Neural progenitor cell (in vitro differentiated cells): ENCODE measurements at regions not wholly inside any gene's neighbourhood (a gene's known extent, or its start where the extent isn't known, plus 50 kb on each side); places are given as distances from the start of the nearest gene placed in this dataset.

Source experiments
- EZH2 ChIP-seq: fragments of 200-600 bp; sonication (generic); IDR thresholded peaks from 2 replicates; pipeline ENCODE4 v1.6.1; 2017; ENCODE audit warnings: antibody characterized with exemption, mild to moderate bottlenecking, moderate library complexity
- TF ChIP-seq, protein P1 (sequence below): fragments of 200-600 bp; sonication (generic); IDR thresholded peaks from 2 replicates; pipeline ENCODE4 v1.5.1; 2017; ENCODE audit warnings: antibody characterized with exemption, mild to moderate bottlenecking

DNA sequence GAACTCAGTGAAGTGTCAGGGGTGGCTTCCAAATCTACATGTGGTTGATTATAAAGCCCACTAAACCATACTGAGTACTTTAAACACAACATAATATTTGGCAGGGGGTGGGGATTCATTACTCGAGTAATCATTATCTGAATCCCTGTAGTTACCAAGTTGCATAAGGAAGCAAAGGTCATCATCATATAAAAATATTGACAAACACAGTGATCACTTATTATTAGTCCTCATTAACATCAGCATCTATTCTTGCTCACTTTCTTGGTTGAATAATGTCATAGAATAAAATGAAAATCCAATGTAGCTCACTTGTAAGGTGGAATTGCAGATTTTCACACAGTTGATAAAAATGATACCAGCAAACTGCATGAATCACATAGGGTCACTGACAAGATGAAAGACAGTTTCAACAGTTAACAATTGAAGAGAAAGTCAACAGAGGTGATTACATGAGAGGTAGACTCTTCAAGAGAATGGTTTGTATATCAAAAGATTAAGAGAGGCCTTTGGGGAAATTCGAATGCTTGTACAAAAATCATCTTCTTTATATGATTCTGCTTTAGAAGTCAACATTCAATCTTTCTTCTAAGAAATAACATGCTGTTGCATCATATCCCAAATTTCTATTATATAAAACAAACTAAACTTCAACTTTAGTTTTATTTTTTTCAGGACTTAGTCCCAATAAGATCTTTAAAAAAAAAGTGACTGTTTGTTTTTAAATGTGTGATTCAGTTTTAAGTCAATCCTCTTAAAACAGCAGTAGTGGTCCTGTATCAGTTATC, 185.5 kb upstream of the KLF14 start:
- TF ChIP-seq, protein P1, sequence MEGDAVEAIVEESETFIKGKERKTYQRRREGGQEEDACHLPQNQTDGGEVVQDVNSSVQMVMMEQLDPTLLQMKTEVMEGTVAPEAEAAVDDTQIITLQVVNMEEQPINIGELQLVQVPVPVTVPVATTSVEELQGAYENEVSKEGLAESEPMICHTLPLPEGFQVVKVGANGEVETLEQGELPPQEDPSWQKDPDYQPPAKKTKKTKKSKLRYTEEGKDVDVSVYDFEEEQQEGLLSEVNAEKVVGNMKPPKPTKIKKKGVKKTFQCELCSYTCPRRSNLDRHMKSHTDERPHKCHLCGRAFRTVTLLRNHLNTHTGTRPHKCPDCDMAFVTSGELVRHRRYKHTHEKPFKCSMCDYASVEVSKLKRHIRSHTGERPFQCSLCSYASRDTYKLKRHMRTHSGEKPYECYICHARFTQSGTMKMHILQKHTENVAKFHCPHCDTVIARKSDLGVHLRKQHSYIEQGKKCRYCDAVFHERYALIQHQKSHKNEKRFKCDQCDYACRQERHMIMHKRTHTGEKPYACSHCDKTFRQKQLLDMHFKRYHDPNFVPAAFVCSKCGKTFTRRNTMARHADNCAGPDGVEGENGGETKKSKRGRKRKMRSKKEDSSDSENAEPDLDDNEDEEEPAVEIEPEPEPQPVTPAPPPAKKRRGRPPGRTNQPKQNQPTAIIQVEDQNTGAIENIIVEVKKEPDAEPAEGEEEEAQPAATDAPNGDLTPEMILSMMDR: no peak
- TF ChIP-seq EZH2: no peak
